HPDE6-E6E7 (cell line): ENCODE measurements at regions not wholly inside any gene's neighbourhood (a gene's known extent, or its start where the extent isn't known, plus 50 kb on each side); places are given as distances from the start of the nearest gene placed in this dataset.
"Not testable (repeated sequence)": the region's sequence is repeated elsewhere in the genome, so short reads cannot be mapped to it uniquely, and the experiment has no call there.

ENCODE experiments used
- DNase-seq: peaks from one replicate; pipeline ENCODE4 v3.0.0; 2011; ENCODE audit warnings: missing footprints; ENCODE audit errors: extremely low spot score

GRCh38 chr6:9126034-9126433 is 690.7 kb upstream of the SLC35B3 start:
- DNase-seq, result not testable (repeated sequence)

DNA sequence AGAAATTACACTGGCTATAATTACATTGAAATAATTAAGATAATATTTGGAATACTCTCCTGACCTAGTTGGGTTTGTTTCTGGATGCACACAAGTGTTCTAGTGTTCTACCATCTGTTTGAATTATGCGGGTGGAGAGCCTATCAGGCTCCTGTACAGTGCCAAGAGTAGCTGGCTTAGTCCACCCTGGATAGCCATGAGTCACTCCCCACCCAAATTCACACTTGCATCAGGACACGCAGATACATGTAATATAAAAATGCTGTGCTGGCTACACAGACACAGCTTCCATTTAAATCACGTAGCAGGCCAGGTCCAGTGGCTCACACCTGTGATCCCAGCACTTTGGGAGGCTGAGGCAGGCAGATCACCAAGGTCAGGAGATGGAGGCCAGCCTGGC is 686.2 kb upstream of the SLC35B3 start:
- DNase-seq, result no peak

GRCh38 chr6:9116026-9116425 is 680.7 kb upstream of the SLC35B3 start:
- no peak for DNase-seq

- DNase-seq, result no peak
Observed at GRCh38 chr6:9112544-9112943, 677.2 kb upstream of the SLC35B3 start.

DNA sequence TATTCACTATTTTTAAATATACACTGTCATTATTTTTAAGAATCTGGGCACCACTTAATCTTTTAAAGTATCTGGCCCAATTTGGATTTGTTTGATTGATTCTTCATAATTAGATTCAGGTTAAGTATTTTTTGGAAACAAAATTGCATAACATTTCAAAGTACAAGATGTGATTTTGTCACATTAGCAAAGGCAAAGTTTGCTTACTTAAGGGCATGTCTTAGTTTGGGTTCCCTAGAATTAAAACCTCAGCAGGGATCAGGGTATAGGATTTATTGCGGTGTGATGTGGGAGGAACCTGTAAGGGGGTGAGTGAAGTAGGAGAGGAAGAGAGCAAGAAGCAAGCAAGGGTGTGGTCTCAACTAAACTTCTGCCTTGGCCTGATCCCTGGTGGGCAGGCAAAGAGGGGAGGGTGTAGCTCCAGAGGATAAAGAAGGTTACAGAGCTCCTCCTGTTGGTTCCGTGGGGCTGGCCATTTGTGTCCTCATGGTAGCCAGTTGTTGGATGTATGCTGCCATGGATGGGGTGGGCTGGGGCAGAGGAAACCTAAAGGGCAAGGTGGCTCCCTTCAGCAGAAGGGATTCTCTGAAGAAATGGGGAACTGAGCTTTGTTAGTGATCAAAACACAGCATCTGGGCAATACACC is 668.7 kb upstream of the SLC35B3 start:
- no peak for DNase-seq

- DNase-seq, result no peak
Observed at GRCh38 chr6:9101920-9102319, 666.6 kb upstream of the SLC35B3 start.

- no peak for DNase-seq
Observed at GRCh38 chr6:9100869-9101580, 665.7 kb upstream of the SLC35B3 start.

- DNase-seq, result no peak
Observed at GRCh38 chr6:9095729-9096128, 660.4 kb upstream of the SLC35B3 start.

GRCh38 chr6:9095137-9095536 is 659.8 kb upstream of the SLC35B3 start:
- DNase-seq, result no peak

DNA sequence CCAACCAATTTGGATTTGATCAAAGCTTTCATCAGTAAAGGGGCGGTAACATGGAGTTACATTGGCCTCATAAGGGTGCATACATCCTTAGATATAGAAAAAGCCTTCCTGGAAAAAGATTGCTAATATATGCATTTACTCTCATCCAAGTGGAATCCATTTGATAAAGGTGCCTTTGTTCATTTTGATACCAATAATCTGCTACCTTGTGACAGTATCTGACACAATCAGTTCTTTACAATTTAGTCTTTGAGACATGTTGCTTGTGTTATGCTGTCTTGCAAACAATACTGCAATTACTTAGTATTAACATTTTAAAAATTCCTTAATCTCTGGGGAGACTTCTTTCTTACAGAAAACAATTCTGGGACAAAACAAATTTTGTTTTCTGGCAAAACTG is 654.4 kb upstream of the SLC35B3 start:
- DNase-seq, result no peak

DNA sequence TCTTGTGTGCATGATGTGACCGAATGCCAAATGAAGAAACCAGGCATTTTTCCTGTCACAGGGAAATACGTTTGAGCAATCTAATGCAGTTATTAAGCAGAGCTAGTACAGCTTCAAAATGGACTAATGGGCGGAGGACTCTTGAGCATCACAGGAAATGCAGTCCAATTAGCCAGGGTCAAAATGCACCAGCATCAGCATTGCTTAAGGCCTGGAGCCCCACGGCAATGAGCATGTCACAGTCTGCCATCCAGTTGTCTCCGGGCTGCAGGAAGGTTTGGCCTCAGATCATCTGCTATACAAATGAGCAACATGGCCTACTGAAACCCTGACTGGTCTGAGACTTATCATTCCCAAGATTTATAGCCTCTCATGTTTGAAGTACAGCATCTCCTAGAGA is 652.1 kb upstream of the SLC35B3 start:
- DNase-seq, result no peak

DNA sequence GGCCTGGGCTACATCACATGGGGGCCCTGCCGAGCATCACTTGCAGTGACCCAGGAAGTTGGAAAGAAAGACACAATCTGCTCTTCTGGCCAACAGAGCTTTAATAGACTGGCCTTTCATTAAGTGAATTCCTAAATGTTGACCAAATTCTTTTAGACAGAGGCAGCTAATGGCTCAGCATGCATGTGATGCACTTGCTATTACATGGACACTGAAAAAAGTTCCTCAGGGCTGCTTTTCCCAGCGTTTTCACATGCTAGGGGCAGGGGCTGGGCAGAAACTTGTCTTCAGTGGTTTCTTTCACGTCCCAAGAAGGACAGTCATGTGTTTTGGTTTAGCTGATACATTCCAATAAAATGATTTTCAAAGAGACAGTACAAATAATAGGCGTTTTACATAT is 651.0 kb upstream of the SLC35B3 start:
- no peak for DNase-seq

DNA sequence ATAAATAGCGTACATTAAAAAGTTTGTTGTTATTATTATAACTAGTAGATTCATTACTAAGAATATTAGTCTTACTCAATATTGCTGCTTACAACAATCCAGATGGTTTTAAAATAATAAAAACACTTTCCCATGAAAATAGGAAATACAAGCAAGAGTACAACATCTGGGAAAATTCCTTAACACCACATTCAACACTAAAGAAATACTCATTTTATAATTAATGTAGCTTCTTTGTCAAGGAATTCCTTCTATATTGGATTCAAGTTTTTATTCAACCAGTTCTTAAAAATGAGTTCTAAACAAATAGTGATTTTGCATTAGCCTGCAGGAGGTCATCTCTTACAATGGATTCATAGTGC is 650.3 kb upstream of the SLC35B3 start:
- DNase-seq, result no peak

DNA sequence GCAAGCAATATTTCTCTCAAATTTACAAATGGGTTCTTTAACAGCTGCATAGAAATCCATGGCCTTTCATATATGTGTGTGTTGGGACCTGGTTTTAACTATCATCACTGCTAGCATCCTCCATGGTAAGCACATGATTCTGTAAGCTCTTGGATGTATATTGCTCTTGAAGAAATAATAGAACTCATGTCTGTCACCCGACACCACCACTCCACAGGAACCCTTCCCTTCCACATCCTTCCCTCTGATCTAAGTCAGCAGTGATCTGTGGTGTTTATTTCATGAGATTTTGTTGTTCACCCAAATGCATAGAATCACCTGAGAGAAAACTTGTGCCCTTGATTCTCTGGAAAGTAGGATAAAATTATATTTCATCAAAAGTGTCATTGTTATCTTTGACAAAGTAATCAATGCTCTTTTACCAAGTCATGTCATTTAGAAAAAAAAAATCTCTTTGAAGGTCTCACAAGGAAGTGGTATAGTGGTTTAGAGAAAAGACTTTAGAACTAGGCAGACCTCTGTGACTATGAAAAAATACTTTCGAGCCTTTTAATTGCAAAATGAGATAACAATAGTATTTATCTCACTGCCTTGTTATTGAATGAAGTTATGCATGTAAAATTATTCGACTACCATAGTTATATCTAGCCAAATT is 649.8 kb upstream of the SLC35B3 start:
- no peak for DNase-seq

GRCh38 chr6:9083108-9083507 is 647.8 kb upstream of the SLC35B3 start:
- DNase-seq, result no peak

DNA sequence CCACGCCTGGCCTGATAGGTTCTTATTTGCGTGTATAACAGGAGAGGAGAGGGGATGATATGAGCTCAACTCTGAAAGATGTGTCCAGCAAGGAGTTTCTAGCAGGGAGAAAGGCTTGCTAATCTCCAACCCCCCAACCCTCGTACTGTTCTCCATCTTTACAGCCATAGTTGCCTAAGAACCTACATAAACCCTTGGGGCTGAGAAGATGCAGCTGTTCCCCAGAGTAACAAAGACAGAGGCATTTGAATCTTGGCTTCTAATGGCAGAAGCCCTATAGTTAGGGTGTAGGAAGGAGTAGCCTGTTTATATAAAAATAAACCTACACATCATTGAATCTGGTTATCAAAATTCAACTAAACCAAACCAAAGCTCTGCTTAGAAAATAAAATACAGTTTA is 631.4 kb upstream of the SLC35B3 start:
- no peak for DNase-seq

- DNase-seq, result peak; percentile 52
Observed at GRCh38 chr6:9064156-9064555, 628.8 kb upstream of the SLC35B3 start.

DNA sequence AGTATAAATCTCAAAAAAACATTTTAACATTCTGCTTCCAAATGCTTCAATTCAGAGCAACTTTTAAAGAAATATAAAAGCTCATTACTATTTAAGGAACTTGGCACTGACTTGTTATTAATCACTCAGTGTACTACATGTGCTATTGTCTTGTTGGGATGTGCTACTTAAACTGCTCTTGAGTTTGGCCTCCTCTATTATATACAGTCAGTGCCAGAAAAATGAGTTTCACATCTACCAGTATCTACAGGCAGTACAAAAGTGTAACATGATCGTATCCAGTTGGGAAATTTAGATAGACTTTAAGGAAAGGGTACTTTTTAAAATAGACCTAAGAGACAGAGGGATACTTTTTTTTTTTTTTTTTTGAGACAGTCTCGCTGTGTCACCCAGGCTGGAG is 627.3 kb upstream of the SLC35B3 start:
- no peak for DNase-seq

DNA sequence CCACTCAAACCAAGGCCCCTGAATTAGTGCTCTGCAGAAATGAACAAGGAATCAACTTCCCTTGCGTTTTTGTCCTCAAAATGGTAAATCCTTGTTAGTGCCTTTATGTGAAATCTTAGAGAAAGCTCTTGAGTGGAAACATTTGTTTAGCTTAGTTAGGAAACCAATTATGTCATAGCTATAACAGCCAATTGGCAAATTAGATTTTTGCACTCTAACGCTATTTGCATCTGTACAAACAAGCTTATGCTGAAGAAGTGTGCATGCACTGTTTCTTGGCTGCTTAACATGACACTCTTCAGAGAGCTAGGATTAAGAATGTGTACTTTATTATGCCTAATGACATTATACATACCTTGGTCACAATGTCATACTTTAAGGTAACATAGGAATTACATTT is 622.6 kb upstream of the SLC35B3 start:
- DNase-seq, result no peak

DNA sequence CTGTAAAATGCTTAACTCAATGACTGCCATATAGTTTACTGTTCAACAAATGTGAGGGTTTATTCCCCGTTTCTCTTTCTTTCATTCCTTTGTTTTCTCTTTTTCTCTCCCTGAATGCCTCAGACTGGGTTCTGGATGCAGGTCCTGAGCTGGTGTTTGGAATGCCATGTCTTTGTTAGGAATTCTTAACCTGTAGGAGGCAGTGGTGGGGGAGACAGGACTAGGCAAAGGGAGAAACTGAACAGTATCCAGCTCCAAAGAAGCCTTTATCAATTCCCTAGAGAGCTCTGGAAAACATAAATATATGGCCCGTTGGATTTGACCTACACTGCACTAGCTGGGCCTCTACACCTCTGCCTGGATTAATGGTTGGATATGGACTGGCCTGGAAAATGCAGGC is 621.2 kb upstream of the SLC35B3 start:
- DNase-seq, result no peak

- DNase-seq, result no peak
Observed at GRCh38 chr6:9044426-9044825, 609.1 kb upstream of the SLC35B3 start.

- DNase-seq, result no peak
Observed at GRCh38 chr6:9040718-9041117, 605.4 kb upstream of the SLC35B3 start.

DNA sequence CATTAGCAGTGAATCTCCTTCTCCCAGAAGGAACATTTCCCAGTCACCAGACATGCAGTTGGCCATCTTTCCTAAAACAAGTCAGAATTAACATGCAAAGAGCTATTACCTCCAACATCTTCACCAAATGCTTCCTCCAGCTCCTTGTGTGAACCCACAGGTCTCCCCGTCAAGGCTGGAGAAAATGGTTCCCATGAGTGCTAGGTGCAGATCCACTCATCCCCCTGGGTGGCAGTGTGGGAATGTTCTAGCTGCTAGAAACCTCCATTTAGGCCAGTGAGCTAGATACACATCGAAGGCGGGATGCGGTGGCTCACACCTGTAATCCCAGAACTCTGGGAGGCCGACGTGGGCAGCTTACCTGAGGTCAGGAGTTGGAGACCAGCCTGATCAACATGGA is 603.9 kb upstream of the SLC35B3 start:
- no peak for DNase-seq
